Tibial nerve (tissue), 3 donors: ENCODE measurements at regions not wholly inside any gene's neighbourhood (a gene's known extent, or its start where the extent isn't known, plus 50 kb on each side); places are given as distances from the start of the nearest gene placed in this dataset.

Experiments
- CTCF ChIP-seq, 5 experiments: fragments of 200-600 bp in 3 of 5; fragments of 450-650 bp in 2 of 5; sonication (generic) in 3 of 5; IDR thresholded peaks; one replicate each; pipeline ENCODE4 v1.5.1; 2016 to 2019; ENCODE audit warnings: antibody characterized with exemption in 5 of 5, mild to moderate bottlenecking in 3 of 5, moderate library complexity in 2 of 5
- POLR2A ChIP-seq, 2 donors: fragments of 450-650 bp; IDR thresholded peaks; one replicate each; pipeline ENCODE4 v1.6.1; 2017; ENCODE audit warnings: antibody characterized with exemption in 2 of 2, mild to moderate bottlenecking in 2 of 2, moderate library complexity in 2 of 2

- TF ChIP-seq CTCF (IDR thresholded peaks at IDR 0.05) (no peak), POLR2A (IDR thresholded peaks at IDR 0.05) (no peak)
Observed at GRCh38 chr3:168457954-168458539, 362.3 kb upstream of the GOLIM4 start.
